ENCODE measurements at regions not wholly inside any gene's neighbourhood (a gene's known extent, or its start where the extent isn't known, plus 50 kb on each side); places are given as distances from the start of the nearest gene placed in this dataset.

GRCh38 chr10:78412605-78413004 is 378.9 kb downstream of the RPS24 start:
- no peak for DNase-seq (ENCODE audit: low read depth)
- TF ChIP-seq CTCF (IDR thresholded peaks at IDR 0.05; ENCODE audit: insufficient read depth, low read depth, low read length): no peak
- H3K4me3 ChIP-seq (ENCODE audit: low read depth, low read length): no peak overlapping the region

- TF ChIP-seq CTCF (IDR thresholded peaks at IDR 0.05; ENCODE audit: insufficient read depth, low read depth, low read length): no peak
Measured at GRCh38 chr10:78413076-78414055, 379.7 kb downstream of the RPS24 start.

GRCh38 chr10:78414380-78414779 is 380.7 kb downstream of the RPS24 start:
- no peak for DNase-seq (ENCODE audit: low read depth)
- no peak for TF ChIP-seq CTCF (IDR thresholded peaks at IDR 0.05; ENCODE audit: insufficient read depth, low read depth, low read length)
- no peak overlapping the region for H3K4me3 ChIP-seq (ENCODE audit: low read depth, low read length)

More at GRCh38 chr10:78413076-78414055, 379.7 kb downstream of the RPS24 start:
- DNase-seq (ENCODE audit: low read depth): no peak
- H3K4me3 ChIP-seq (ENCODE audit: low read depth, low read length): no peak overlapping the region

- no peak for DNase-seq (ENCODE audit: low read depth)
- TF ChIP-seq CTCF (IDR thresholded peaks at IDR 0.05; ENCODE audit: insufficient read depth, low read depth, low read length): no peak
Measured at GRCh38 chr10:78415111-78415510, 381.4 kb downstream of the RPS24 start.

GRCh38 chr10:78416031-78417011 is 382.7 kb downstream of the RPS24 start:
- TF ChIP-seq CTCF (IDR thresholded peaks at IDR 0.05; ENCODE audit: insufficient read depth, low read depth, low read length): no peak
- no peak for DNase-seq (ENCODE audit: low read depth)
- no peak overlapping the region for H3K4me3 ChIP-seq (ENCODE audit: low read depth, low read length)

More at GRCh38 chr10:78415111-78415510, 381.4 kb downstream of the RPS24 start:
- no peak overlapping the region for H3K4me3 ChIP-seq (ENCODE audit: low read depth, low read length)

All from fibroblast of villous mesenchyme (primary cell).